Endothelial cell of hepatic sinusoid (primary cell): ENCODE measurements at regions not wholly inside any gene's neighbourhood (a gene's known extent, or its start where the extent isn't known, plus 50 kb on each side); places are given as distances from the start of the nearest gene placed in this dataset.

Experiments used
- in situ Hi-C: cut with HindIII; loops from 2 replicates; pipeline ENCODE4 v1.10.0; 2017; ENCODE audit warnings: low sequenced_read_pairs

DNA sequence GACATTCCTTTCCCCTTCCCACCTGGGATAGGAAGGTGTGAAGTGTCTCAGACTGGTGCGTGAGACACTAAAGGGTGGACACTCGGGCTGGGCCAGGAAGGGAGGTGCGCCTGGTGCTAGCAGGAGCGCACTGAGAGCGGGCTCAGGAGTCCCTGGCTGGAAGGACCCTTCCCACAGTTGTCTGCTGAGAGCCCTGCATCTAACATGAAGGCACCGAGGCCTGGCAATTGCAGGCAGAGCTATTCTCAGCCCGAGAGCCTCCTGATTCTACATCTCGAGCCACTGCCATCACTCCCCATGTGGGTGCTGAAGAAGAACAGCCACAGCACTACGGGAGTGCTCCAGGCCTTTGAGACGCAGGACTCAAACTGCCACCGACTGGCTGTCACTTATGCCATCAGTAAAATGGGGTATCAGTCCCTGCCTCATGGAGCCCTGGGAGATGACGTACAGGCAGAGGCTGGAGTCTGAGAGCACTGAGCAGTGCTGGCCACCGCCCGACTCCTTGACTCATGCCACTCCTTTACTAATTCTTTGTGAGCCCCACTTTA lies 159.4 kb downstream of the KLF13 start:
- in situ Hi-C loops: no loop called here

DNA sequence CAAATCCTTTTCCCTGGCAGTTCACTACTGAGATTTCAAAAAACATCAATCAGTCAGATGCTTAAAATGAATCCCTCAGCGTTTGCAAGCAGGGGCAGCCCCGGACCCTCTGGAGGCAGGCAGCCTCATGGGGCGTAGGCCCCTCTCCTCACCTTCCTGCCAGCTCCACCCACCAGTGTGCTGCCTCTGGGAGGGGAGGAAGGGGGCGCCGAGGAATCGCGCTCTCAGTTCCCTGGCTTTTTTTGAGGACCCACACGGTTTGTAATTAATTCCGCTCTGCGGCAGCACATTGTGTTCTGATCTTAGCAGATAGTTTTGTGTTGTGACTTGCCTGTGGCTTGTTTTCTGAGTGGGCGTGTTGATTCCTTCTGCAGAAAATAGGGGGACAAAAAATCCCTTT lies 159.9 kb downstream of the KLF13 start:
- in situ Hi-C loops: no loop called here

- in situ Hi-C loops: no loop called here
Measured at GRCh38 chr15:31486906-31487695, 160.5 kb downstream of the KLF13 start.

GRCh38 chr15:31487811-31488436 lies 161.3 kb downstream of the KLF13 start:
- in situ Hi-C loops: no loop called here

DNA sequence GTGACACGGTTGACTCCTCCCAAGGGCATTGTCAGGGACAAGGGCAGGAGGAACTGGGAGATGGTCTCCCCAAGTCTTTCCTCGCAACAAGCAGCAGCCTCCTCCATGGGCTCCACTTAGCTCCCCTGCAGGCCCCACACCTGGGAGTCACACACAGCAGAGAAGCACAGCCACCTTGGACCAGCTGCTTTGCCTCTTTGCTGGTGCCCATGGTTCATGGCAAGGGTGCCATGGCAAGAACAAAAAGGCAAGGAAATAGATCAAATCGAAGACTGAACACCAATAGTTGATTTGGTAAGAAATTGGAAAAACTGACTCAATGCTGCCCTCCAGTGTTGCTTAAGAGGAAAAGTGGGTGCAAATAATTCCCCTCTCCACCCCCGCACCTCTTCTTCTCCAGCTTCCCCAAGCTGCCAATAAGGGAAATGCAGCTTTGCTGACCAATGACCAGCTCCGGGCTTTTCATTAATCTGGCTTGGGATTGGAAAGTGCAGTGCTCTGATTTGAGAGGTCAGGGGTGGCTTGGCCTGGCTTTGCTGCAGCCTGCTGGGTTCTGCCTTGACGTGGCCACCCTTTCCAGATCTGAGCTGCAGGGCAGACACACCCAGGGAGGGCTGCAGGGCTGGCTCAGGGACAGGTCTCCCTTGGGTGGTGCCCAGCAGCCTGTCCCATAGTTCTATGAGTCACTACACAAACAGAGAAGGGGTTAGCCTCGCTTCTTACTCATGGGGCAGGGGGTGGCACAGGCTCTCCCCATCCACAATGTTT lies 162.0 kb downstream of the KLF13 start:
- in situ Hi-C loops: no loop called here

DNA sequence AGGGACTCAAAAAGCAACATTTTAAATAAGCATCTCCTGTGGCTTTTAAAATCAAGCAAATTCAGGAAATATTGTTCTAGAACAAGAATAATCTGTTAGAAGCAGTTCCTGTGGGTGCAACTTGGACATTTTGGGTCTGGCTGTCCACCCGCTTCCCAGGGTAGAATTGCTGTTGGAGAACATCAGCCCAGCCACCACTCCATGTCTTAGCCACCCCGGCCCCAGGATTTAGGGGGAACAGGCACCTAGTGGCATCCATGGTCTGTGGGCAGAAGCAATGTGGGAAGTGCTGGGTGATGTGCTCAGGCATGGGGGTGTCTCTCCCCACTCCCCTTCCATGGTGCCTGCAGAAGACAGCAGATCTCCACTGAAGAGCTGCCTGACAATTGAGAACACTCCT lies 162.6 kb downstream of the KLF13 start:
- in situ Hi-C loops: no loop called here

- in situ Hi-C loops: no loop called here
Measured at GRCh38 chr15:31489801-31490646, 163.4 kb downstream of the KLF13 start.

DNA sequence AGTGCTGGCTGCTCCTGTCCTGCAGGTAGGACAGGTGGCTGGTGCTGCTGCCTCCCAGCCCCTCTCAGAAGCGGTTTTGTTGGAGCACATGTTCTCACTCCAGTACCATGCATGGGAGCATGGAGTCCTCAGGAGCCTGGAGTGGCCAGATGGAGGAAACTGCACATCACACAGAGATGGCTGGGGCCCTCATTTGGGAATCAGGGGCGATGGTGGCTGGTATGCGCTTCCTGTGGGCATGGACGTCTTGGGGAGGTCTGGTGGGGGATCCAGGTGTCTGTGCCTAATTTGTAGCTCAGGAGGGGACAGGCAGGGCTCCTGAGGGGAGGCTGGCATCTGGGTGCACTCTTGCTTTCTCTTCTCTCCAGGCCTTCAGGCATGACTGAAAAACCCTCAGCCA lies 168.2 kb downstream of the KLF13 start:
- in situ Hi-C loops: no loop called here

GRCh38 chr15:31495281-31495680 lies 168.6 kb downstream of the KLF13 start:
- in situ Hi-C loops: no loop called here

DNA sequence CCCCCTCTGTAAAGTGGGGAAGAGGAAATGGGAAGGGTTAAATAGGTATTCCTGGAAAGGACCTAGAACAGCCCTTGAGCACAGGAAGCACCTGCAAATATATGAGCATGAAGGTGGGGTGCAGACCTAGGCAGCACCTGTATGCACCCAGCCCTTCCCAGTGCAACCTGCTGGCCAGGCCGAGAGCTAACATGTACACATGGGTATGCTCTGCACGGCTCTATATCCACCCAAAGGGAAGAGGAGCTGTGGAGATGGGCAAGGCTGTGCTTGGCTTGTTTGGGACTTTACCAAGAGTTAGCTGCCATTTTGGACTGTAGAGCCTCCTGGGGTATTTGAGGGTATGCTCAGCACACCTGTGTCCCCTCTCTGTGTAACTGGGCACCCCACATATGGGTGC lies 171.2 kb downstream of the KLF13 start:
- in situ Hi-C loops: no loop called here

GRCh38 chr15:31498329-31498728 lies 171.7 kb downstream of the KLF13 start:
- in situ Hi-C loops: no loop called here

- in situ Hi-C loops: no loop called here
Measured at GRCh38 chr15:31498756-31499155, 172.1 kb downstream of the KLF13 start.

- in situ Hi-C loops: no loop called here
Measured at GRCh38 chr15:31499236-31499952, 172.8 kb downstream of the KLF13 start.

GRCh38 chr15:31499953-31500765 lies 173.5 kb downstream of the KLF13 start:
- in situ Hi-C loops: no loop called here

- in situ Hi-C loops: no loop called here
Measured at GRCh38 chr15:31500766-31501449, 174.3 kb downstream of the KLF13 start.

- in situ Hi-C loops: no loop called here
Measured at GRCh38 chr15:31501536-31502157, 175.0 kb downstream of the KLF13 start.

DNA sequence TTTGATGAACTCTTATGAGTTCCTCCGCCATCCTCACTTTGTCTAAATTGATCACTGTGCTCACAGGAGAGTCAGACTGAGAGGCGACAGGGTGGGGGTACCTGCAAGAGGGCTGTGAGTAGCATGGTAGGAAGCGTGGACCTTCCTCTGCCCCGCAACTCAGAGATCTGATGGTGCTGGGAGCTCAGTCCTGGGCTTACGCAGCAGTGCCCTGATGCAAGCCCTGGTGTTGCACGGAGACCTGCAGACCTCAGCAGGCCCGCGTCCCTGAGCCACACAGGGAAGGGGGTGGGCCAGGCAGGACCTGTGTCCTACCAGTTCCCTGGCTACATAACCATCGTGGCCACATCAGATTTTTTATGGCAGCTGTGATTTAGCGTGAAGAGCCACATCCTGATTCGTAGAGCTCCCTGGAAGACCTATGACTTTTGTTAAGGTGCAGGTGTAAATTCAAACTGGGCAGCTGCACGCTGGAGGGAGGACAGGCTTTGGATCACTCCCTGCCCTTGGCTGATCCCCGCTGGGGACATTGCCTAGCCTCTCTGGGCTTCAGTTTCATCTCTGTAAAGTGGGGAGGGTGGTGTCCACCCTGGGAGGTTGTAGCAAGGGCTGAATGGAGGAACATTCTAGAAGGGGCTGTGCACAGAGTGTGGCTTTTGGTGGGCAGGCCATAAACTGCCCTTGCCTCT lies 176.1 kb downstream of the KLF13 start:
- in situ Hi-C loops: no loop called here

GRCh38 chr15:31503256-31503655 lies 176.6 kb downstream of the KLF13 start:
- in situ Hi-C loops: no loop called here
